Thyroid gland (tissue), 4 donors: ENCODE measurements at regions not wholly inside any gene's neighbourhood (a gene's known extent, or its start where the extent isn't known, plus 50 kb on each side); places are given as distances from the start of the nearest gene placed in this dataset.

ENCODE experiments used
- DNase-seq, 2 donors: peaks; one replicate each; pipeline ENCODE4 v3.0.0-alpha.2; 2019
- H3K27ac ChIP-seq, 3 donors: fragments of 200-600 bp; sonication (generic); 1 replicate in 2 of 3; 2 replicates in 1 of 3; pipeline ENCODE4 v1.5.1; 2016 to 2019; ENCODE audit warnings: mild to moderate bottlenecking in 1 of 3, moderate library complexity in 1 of 3
- H3K27me3 ChIP-seq: fragments of 200-600 bp; sonication (generic); one replicate; pipeline ENCODE4 v1.5.1; 2019
- H3K36me3 ChIP-seq, 2 donors: fragments of 200-600 bp; sonication (generic); one replicate each; pipeline ENCODE4 v1.5.1; 2016 to 2019
- H3K4me1 ChIP-seq, 2 donors: fragments of 200-600 bp; sonication (generic); one replicate each; pipeline ENCODE4 v1.5.1; 2017 to 2019
- H3K4me3 ChIP-seq, 3 donors: fragments of 200-600 bp; sonication (generic); replicated peaks in 1 of 3; 1 replicate in 2 of 3; 2 replicates in 1 of 3; pipeline ENCODE4 v1.5.1; 2016; ENCODE audit warnings: mild to moderate bottlenecking in 1 of 3
- H3K9me3 ChIP-seq: fragments of 200-600 bp; sonication (generic); one replicate; pipeline ENCODE4 v1.5.1; 2017
- CTCF ChIP-seq, 6 experiments: fragments of 200-600 bp in 3 of 6; fragments of 450-650 bp in 3 of 6; sonication (generic) in 3 of 6; IDR thresholded peaks; one replicate each; pipeline ENCODE4 v1.5.1; 2016 to 2019; ENCODE audit warnings: antibody characterized with exemption in 6 of 6, mild to moderate bottlenecking in 2 of 6, inconsistent platforms in 1 of 6, moderate library complexity in 1 of 6
- POLR2A ChIP-seq, 2 donors: fragments of 450-650 bp; IDR thresholded peaks; one replicate each; pipeline ENCODE4 v1.6.1; 2017; ENCODE audit warnings: antibody characterized with exemption in 2 of 2, mild to moderate bottlenecking in 2 of 2, moderate library complexity in 1 of 2
- WGBS, 2 donors: methylation state at CpG; one replicate each; pipeline ENCODE4 v1.1.5; 2017; 5-methylcytosine and 5-hydroxymethylcytosine counted together
- intact Hi-C: fragments of 100-400 bp; cut with DNase I; formaldehyde crosslinking; loops from one replicate; pipeline ENCODE4 v1.15.1; 2023

DNA sequence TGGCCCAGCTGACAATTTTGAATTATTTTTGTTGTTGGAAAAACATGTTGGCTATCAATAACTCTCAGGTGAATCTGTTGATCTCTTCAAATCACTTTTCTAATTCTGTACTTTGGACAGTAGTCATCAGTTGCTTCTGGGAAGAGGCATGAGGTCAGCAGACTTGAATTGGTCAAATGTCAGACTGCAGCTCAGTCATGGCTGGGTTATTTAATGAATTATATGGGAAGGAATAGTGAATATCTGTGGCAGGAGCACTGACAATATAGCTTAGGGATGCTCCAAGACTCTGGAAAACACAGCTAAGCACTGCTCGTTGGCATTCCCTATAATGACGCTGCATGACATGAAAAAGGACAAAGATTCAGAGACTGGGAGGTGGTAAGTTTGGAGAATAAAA is 98.8 kb upstream of the GAP43 start:
- H3K4me1 ChIP-seq: no peaks in the 10 kb centered on the region
- intact Hi-C loops: no loop called here
- no peaks in the 10 kb centered on the region for H3K36me3 ChIP-seq
- WGBS, 2 donors: 73 to 77% methylated on average over 2 of the region's 2 CpGs
- no peaks in the 10 kb centered on the region for H3K9me3 ChIP-seq
- no peak for TF ChIP-seq POLR2A (IDR thresholded peaks at IDR 0.05)
- H3K27me3 ChIP-seq: no peaks in the 10 kb centered on the region
- no peak overlapping the region for H3K27ac ChIP-seq
- no peak for DNase-seq
- H3K4me3 ChIP-seq: no peak overlapping the region

DNA sequence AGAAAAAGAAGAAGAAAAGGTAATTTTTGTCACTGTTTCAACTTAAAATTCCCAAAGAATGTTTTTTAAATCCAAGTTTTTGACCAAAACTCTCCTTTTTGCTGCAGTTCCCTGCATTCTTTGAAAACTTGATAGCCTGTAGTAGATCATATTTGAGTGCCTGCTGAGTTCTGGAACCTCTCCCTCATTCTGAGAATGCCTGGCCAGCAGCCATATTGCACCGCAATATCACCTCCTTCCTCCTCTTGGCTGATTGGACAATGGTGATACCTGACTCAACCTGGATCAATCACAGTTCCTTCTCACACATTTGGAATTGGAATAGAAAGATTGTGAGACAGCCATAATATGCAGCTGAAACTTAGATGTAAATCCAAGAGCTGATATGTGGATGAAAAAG is 97.6 kb upstream of the GAP43 start:
- no peak for DNase-seq
- no peak for TF ChIP-seq CTCF (IDR thresholded peaks at IDR 0.05)
- no peak for TF ChIP-seq POLR2A (IDR thresholded peaks at IDR 0.05)
- Histone ChIP-seq H3K36me3 (no peaks in the 10 kb centered on the region), H3K27ac (no peak overlapping the region), H3K27me3 (no peaks in the 10 kb centered on the region), H3K4me1 (no peaks in the 10 kb centered on the region), H3K4me3 (no peak overlapping the region), H3K9me3 (no peaks in the 10 kb centered on the region)
- WGBS, 2 donors: 55 to 76% methylated on average over 1 of the region's 1 CpG
- intact Hi-C loops: no loop called here

DNA sequence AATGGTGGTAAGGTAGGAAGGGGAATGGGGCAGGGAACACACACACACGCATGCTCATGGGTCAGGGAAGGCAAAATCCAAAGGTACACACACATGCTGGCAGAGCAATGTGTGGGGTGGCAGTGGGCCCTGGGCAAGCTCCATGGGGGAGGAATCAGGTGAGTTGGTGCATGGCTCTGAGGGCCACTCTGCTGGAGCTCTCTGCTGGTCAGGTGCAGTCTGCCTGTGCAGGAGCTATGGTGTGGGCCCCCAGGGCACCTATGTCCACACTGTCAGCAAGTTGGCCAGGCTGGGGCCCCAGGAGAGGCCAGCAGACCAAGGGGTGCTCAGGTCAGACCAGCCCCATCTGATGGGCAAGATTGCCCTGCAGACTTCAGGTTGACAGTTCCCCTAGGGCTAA is 90.1 kb upstream of the GAP43 start:
- H3K4me1 ChIP-seq: no peaks in the 10 kb centered on the region
- TF ChIP-seq CTCF (IDR thresholded peaks at IDR 0.05) (no peak), POLR2A (IDR thresholded peaks at IDR 0.05) (no peak)
- intact Hi-C loops: no loop called here
- no peaks in the 10 kb centered on the region for H3K36me3 ChIP-seq
- WGBS, 2 donors: 85 to 87% methylated on average over 1 of the region's 1 CpG
- no peak overlapping the region for H3K27ac ChIP-seq
- no peaks in the 10 kb centered on the region for H3K9me3 ChIP-seq
- H3K27me3 ChIP-seq: no peaks in the 10 kb centered on the region
- DNase-seq: no peak
- H3K4me3 ChIP-seq: no peak overlapping the region

GRCh38 chr3:115536171-115536570 is 87.1 kb upstream of the GAP43 start:
- Histone ChIP-seq H3K27ac (no peak overlapping the region), H3K27me3 (no peaks in the 10 kb centered on the region), H3K36me3 (no peaks in the 10 kb centered on the region), H3K4me1 (no peaks in the 10 kb centered on the region), H3K9me3 (no peaks in the 10 kb centered on the region), H3K4me3 (no peak overlapping the region)
- no peak for DNase-seq
- WGBS, 2 donors: 94 to 96% methylated on average over 2 of the region's 2 CpGs
- TF ChIP-seq CTCF (IDR thresholded peaks at IDR 0.05) (no peak), POLR2A (IDR thresholded peaks at IDR 0.05) (no peak)
- intact Hi-C loops: no loop called here

GRCh38 chr3:115537669-115538068 is 85.6 kb upstream of the GAP43 start:
- TF ChIP-seq POLR2A (IDR thresholded peaks at IDR 0.05): no peak
- no peak for TF ChIP-seq CTCF (IDR thresholded peaks at IDR 0.05)
- H3K4me1 ChIP-seq: no peaks in the 10 kb centered on the region
- H3K36me3 ChIP-seq: no peaks in the 10 kb centered on the region
- no peak overlapping the region for H3K4me3 ChIP-seq
- no peak for DNase-seq
- 85 to 89% methylated on average over 3 of the region's 3 CpGs for WGBS, 2 donors
- no peaks in the 10 kb centered on the region for H3K9me3 ChIP-seq
- H3K27ac ChIP-seq: no peak overlapping the region
- no peaks in the 10 kb centered on the region for H3K27me3 ChIP-seq
- intact Hi-C loops: no loop called here

DNA sequence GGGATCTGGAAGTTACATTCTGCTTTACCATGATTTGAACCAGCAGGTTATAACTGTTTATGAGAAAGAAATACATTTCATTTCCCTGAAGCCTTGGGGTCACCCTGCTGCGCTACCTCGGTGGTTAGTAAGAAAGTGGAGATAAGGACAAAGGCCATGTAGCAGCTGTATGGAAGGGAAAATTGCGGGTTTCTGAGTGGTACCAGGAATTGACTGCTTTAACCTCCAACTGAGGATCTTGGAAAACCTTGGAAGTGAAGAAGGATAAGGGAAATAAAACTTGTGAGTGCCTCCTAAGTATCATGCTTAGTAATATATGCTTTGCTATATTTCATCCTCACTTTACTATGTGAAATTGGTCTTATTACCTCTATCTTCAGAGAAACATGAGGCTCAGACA is 76.1 kb upstream of the GAP43 start:
- H3K36me3 ChIP-seq: no peaks in the 10 kb centered on the region
- WGBS, 2 donors: 95% methylated on average over 3 of the region's 3 CpGs
- TF ChIP-seq CTCF (IDR thresholded peaks at IDR 0.05) (no peak), POLR2A (IDR thresholded peaks at IDR 0.05) (no peak)
- H3K27ac ChIP-seq: no peak overlapping the region
- no peaks in the 10 kb centered on the region for H3K9me3 ChIP-seq
- DNase-seq: no peak
- no peaks in the 10 kb centered on the region for H3K4me1 ChIP-seq
- intact Hi-C loops: no loop called here
- H3K4me3 ChIP-seq: no peak overlapping the region
- no peaks in the 10 kb centered on the region for H3K27me3 ChIP-seq
